ENCODE measurements at regions not wholly inside any gene's neighbourhood (a gene's known extent, or its start where the extent isn't known, plus 50 kb on each side); places are given as distances from the start of the nearest gene placed in this dataset.

DNA sequence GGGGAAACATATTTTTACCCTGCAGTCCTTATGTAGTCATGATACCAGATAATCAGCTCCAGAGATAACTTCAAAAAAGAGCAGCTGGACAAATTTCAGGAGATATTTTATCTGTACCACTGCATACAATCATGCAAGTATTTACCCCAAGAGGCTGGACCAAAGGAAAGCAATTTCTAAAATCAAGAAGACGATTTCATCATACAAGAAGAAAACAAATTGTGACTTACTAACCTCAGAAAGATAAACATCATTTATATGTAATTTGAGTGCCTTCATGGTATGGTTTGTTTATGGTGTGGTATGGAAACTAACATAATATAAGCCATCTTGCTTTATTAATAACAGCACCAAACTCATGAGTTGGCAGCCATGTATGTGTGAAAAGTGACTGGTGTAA lies 603.6 kb downstream of the PSAT1 start:
- TF ChIP-seq, protein P1, sequence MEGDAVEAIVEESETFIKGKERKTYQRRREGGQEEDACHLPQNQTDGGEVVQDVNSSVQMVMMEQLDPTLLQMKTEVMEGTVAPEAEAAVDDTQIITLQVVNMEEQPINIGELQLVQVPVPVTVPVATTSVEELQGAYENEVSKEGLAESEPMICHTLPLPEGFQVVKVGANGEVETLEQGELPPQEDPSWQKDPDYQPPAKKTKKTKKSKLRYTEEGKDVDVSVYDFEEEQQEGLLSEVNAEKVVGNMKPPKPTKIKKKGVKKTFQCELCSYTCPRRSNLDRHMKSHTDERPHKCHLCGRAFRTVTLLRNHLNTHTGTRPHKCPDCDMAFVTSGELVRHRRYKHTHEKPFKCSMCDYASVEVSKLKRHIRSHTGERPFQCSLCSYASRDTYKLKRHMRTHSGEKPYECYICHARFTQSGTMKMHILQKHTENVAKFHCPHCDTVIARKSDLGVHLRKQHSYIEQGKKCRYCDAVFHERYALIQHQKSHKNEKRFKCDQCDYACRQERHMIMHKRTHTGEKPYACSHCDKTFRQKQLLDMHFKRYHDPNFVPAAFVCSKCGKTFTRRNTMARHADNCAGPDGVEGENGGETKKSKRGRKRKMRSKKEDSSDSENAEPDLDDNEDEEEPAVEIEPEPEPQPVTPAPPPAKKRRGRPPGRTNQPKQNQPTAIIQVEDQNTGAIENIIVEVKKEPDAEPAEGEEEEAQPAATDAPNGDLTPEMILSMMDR (IDR thresholded peaks at IDR 0.05): no peak
- no peak for TF ChIP-seq POLR2A (IDR thresholded peaks at IDR 0.05)

All from uterus (tissue), 2 donors.